ENCODE measurements at regions not wholly inside any gene's neighbourhood (a gene's known extent, or its start where the extent isn't known, plus 50 kb on each side); places are given as distances from the start of the nearest gene placed in this dataset.

- TF ChIP-seq POLR2AphosphoS5 (IDR thresholded peaks at IDR 0.05): no peak
- TF ChIP-seq POLR2A (IDR thresholded peaks at IDR 0.05; ENCODE audit: low read depth): no peak
- peak in 1 of 3 experiments; percentile 4 for TF ChIP-seq CTCF (IDR thresholded peaks at IDR 0.05)
Observed at GRCh38 chr20:10910535-10911178, 236.9 kb upstream of the JAG1 start.
